VCaP (cell line): ENCODE measurements at regions not wholly inside any gene's neighbourhood (a gene's known extent, or its start where the extent isn't known, plus 50 kb on each side); places are given as distances from the start of the nearest gene placed in this dataset.
A peak's percentile ranks its signal among the peaks of the same experiment; 100 is the strongest.

Source experiments
- H3K27ac ChIP-seq: fragments of 450-650 bp; 2 replicates; pipeline ENCODE4 v1.5.1; 2017
- CTCF ChIP-seq: fragments of 450-650 bp; conservative IDR thresholded peaks from 2 replicates; pipeline ENCODE4 v1.5.1; 2017; ENCODE audit warnings: mild to moderate bottlenecking, moderate library complexity

GRCh38 chr3:46082021-46082420 lies 54.7 kb upstream of the XCR1 start:
- no peak for TF ChIP-seq CTCF

GRCh38 chr3:46080969-46081345 lies 53.7 kb upstream of the XCR1 start:
- TF ChIP-seq CTCF, result no peak
- H3K27ac ChIP-seq, result no peak overlapping the region

More at GRCh38 chr3:46082021-46082420, 54.7 kb upstream of the XCR1 start:
- H3K27ac ChIP-seq, result peak overlapping the region; percentile 35; the same call in 1 of the 2 replicates

GRCh38 chr3:46080124-46080968 lies 53.1 kb upstream of the XCR1 start:
- TF ChIP-seq CTCF, result no peak
- peak overlapping the region; percentile 6 for H3K27ac ChIP-seq

- peak; percentile 98 for TF ChIP-seq CTCF
- peak overlapping the region; percentile 9; the same call in 1 of the 2 replicates for H3K27ac ChIP-seq
Observed at GRCh38 chr3:46078712-46079400, 51.6 kb upstream of the XCR1 start.
